HG02981 (cell line): ENCODE measurements at regions not wholly inside any gene's neighbourhood (a gene's known extent, or its start where the extent isn't known, plus 50 kb on each side); places are given as distances from the start of the nearest gene placed in this dataset.
"Not testable (repeated sequence)": the region's sequence is repeated elsewhere in the genome, so short reads cannot be mapped to it uniquely, and the experiment has no call there.

Experiments
- ATAC-seq: cut with Tn5 transposase; IDR thresholded peaks from one replicate; pipeline ENCODE4 v1.9.1; 2021; ENCODE audit warnings: mild to moderate bottlenecking, moderate library complexity; ENCODE audit not compliant: unreplicated experiment

DNA sequence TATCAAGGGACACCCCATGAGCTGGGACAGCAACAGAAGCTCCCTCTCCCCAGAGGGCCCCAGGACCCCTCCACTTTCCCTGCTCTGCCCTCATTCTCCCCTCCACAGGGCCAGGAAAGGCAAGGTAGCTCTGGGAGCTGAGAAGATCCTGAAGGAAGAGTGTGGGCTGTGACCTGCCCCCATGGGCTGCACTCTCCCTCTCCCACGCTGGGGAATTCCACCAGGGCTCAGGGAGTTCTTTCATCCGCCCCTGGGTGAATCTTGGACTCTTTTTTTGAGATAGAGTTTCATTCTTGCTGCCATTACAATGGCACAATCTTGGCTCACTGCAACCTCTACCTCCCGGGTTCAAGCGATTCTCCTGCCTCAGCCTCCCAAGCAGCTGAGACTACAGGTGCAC, 73.8 kb downstream of the C9orf50 start:
- ATAC-seq, result no peak

DNA sequence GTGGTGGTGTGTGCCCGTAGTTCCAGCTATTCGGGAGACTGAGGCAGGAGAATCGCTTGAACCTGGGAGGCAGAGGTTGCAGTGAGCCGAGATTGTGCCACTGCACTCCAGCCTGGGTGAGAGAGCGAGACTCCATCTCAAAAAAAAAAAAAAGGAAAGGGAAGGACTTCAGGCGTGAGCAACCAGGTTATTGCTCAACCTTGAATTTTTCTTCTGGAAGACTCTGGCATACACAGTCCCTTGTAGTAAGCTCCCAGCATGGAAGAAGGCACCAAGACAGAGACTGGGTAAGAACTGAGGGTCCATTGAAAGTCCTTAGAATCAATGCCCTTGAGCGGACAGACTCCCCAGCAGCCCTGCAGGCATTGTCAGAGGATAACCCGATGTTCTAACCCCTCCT, 75.0 kb downstream of the C9orf50 start:
- not testable (repeated sequence) for ATAC-seq

DNA sequence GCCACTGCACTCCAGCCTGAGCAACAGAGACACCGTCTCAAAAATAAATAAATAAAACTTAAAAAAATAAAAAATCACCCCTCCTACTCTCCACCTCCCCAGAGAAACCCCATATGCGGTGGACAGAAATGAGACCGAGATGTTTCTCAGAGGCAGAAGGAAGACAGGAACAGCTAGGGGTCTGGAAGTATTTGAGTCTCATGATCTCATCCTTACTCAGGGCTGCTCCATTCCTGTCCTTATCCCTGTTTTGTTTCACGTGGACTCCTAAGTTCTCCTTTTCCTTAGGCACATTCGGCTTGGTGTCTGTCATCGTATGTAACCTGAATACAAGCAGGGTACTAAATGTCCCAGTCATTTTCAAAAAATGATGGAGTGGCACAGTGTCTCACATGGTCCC, 76.1 kb downstream of the C9orf50 start:
- ATAC-seq, result no peak

DNA sequence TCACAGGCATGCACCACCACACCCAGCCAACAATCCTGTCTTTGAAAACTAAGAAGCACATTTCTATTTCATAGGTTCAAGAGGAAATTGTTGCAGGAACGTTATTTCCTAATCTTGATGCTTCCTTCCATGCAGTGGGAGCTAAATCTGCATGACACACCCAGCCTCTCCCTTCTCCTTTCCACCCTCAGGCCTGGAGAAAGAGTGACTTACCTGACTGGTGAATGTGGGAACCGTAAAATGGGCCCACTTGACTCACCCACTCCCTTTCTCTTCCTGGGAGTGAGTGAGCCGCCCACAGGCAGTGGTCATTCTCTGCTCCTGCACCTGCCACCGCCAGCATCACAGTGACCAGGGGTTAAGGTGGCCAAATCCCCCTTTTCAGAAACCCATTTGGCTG, 78.2 kb downstream of the C9orf50 start:
- no peak for ATAC-seq

DNA sequence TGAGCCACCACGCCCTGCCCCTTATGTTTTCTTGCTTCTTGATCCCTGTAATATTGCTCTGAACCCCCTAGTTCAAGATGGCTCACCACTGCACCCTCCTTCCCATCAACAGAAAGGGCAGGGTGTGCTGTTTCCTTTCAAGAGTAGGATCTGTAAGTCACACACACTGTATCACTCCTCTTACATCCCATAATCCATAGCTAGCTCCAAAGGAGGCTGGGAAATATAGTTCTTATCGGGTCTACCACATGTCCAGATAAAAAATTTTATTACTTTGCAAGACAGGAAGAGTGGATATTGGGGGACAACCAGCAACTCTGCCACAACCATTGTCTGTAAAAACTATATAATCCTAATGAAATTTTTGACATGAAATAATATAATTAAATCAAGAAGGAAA, 79.6 kb downstream of the C9orf50 start:
- no peak for ATAC-seq

DNA sequence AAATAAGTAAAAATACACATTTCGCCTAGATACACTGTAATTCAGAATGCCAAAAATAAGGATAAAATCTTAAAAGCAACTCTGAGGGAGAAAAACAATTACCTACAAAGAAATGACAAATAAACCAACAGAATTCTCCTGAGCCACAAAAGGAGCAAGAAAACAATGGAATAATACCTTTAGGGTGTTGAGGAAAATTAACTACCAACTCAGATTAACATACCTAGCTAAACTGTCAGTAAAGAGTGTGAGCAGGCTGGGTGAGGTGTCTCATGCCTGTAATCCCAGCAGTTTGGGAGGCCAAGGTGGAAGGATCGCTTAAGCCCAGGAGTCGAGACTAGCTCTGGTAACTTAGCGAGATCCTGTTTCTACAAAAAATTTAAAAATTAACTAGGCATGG, 81.5 kb downstream of the C9orf50 start:
- no peak for ATAC-seq

DNA sequence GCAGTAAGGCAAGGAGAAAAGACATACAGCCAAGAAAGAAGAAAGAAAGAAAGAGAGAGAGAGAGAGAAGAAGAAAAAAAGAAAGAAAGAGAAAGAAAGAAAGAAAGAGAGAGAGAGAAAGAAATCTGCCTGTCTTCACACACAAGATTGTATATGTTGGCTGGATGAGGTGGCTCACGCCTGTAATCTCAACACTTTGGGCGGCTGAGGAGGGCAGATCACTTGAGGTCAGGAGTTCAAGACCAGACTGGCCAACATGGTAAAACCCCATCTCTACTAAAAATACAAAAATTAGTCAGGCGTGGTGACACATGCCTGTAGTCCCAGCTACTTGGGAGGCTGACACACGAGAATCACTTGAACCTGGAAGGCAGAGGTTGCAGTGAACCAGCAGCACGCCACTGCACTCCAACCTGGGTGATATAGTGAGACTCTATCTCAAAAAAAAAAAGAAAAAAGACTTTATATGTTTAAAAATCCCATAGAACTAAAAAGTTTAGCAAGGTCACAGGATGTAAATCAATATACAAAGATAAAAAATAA, 89.0 kb downstream of the C9orf50 start:
- not testable (repeated sequence) for ATAC-seq

DNA sequence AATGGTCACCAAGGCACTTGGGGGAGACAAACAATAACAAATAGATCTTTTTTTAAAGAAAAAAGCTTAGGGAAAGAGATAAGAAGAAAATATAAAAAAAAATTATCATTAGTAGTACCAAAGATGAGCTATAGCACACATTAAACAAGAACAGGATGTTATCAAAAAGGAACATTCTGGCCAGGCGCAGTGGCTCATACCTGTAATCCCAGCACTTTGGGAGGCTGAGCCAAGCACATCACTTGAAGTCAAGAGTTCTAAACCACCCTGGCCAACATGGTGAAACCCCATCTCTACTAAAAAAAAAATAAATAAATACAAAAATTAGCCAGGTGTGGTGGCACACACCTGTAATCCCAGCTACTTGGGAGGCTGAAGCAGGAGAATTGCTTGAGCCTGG, 92.9 kb downstream of the C9orf50 start:
- ATAC-seq, result not testable (repeated sequence)

DNA sequence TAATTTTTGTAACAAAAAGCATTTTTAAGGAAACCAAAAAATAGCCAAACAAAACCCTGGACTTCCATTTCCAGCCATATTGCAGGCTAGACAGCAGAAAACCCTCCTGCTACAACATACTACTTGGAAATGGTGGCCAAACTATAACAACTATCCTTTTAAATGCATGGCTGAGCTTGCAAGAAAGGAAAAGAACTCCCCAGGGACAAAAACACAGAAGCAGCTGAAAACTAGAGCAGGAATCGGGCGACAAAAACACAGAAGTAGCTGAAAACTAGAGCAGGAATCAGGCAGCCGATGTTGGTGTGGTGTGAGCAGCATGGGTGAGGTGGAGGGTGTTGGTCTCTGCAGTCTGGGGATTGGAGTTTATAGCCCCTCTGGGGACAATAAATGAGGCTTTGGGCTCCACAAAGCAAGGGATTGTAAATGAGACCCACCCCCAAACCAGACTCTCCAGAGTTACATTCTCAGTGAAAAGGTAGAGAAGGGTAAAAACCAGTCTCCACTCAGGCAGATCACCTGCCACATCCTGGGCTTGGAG, 95.2 kb downstream of the C9orf50 start:
- ATAC-seq, result no peak

DNA sequence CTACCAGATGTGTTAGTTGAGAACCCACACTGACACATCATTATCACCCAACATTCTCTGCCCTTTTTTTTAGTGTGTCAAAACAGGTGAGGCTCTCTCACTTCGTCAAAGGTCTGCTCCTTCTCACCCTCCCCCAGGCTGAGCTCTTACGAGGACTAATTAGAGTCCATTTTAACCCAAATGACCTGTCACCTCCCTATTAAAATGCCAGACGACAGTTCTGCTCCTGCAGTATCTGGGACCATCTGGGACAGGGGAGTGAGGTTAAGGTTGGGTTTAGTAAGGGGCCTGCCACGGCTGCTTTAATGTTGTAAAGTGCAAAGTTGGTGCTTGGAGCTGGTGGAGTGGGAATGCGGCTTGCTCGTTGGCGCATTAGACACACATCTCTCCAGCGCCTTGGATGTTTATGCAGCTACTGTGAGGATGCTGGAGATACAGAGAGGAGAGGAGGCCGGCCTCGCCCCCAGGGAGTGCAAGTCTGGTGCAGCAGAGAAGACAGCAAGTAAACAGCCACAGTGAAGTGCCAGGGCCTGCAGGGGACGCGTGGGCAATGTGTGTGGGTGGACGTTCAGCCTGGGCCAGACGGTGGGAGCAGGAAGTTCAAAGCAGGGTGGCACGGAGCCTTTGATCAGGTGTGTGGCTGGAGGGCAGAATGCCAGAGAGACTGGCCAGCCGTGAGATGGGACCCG, 96.2 kb downstream of the C9orf50 start:
- no peak for ATAC-seq

DNA sequence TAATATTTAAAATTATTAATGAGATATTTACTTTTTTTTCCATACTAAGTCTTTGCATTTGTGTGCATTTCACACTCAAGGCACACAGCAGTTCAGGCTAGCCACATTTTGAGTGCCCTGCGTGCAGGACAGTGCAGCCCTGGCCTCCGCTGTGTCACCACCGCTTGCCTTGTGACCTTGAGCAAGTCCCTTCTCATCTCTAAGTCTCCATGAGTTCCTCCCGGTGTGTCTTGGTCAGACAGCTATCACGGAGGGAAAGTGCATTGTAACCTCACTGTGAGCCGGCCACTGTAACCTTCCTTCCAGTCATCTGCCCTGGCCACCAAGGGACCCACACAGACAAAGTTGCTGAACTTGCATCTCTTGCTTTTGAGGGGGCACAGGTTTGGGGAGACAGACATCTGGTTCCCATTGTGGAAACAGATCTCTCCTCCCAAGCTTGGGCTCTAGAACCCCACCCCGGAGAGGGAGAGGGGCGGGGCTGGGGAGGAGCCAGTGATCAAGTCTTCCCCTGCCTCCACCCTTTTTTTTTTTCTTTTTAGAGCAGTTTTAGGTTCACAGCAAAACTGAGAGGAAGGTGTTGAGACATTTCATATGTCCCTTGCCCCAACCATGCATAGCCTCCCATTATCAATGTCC, 96.8 kb downstream of the C9orf50 start:
- no peak for ATAC-seq

DNA sequence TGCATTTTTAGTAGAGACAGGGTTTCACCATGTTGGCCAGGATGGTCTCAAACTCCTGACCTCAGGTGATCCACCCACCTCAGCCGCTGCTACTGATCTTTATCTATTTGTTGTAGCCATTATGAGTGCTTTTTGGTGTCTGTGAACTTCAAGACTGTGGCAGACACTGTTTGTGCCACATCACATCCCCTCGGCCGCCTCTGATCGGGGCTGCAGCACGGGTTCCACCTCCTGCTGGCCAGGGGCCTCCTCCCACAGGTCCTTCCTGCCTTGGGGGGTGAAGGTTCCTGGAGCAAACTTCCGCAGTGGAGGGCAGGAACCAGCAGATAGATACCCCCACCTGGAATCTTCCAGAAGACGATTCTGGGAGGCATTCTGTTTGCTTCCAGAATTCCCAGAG, 98.5 kb downstream of the C9orf50 start:
- no peak for ATAC-seq

DNA sequence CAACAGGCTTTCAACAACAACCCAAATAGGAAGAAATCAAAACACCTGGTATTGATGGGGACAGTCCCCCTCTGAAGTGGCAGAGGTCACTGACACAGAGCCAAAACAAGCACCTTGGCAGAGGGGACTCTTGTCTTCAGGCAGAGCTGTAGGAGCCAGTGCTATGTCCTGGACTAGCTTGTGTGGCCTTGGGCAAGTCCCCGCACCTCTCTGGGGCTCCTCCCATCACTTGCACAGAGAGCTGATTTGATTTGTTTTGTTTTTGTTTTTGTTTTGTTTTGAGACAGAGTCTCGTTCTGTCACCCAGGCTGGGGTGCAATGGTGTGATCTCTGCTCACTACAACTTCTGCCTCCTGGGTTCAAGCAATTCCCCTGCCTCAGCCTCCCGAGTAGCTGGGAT, 100.8 kb downstream of the C9orf50 start:
- no peak for ATAC-seq

DNA sequence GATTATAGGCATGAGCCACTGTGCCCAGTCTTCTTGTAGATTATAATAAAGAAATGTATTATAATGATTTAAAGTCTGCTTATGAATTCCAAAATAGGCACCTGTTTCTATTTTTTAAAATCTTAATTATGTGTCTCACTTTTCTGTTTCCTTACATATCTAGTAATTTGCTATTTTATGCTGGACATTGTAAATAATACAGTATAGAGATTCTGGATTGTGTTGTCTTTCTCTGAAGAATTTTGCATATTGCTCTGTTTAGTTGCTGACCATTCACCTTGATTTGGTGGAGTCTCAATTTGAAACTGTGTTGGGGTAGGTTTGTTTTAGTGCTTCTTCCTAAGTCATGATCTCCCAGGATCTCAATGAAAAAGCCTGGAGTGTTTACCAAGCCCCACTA, 102.8 kb downstream of the C9orf50 start:
- no peak for ATAC-seq

DNA sequence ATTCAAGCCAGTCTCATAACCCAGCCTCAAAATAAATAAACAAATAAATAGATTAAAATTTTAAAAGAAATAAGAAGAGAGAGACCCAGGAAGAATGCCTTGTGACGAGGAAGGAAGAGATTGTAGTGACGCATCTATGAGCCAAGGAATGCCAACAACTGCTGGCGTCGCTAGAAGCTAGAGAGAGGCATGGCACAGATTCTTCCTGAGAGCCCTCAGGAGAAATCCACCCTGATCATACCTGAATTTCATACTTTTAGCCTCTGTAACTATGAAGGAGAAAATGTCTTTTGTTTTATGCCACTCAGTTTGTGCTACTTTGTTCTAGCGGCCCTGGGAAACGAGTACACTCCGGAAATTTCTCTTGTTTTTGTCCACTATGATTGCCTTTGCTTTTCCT, 103.9 kb downstream of the C9orf50 start:
- no peak for ATAC-seq

DNA sequence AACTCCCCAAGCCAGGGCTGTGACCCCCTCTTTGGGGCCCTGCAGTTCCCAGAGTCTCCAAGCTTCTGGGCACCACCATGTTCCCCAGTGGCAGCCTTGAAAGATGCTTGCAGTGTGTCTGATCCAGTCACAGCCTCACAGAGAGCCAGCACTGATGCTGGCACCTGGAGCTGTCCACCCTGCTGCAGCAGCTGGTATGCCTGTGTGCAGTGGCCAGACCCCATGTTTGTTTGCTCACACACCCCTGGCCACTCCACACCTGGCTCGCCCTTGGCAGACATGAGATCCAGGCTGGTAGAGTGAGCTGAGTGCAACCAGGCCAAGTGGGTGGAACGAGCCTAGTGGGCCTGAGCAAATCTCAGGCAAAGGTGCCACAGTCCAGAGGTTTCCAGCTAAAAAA, 106.0 kb downstream of the C9orf50 start:
- ATAC-seq, result no peak

DNA sequence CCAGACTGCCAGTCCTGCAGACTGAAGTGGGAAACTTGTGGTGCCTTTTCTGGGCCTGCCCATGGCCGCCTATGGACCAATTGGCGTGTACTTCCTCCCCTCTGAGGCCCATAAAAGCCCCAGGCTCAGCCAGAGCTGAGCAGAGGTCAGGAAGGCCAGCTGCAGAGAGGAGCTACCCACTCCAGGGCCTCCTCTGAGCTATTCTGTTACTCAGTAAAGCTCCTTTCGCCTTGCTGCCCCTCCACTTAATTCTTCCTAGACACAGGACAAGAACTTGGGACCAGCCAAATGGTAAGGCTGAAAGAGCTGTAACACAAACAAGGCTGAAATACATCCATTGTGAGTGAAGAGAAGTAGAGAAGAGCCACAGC, 106.4 kb downstream of the C9orf50 start:
- no peak for ATAC-seq

DNA sequence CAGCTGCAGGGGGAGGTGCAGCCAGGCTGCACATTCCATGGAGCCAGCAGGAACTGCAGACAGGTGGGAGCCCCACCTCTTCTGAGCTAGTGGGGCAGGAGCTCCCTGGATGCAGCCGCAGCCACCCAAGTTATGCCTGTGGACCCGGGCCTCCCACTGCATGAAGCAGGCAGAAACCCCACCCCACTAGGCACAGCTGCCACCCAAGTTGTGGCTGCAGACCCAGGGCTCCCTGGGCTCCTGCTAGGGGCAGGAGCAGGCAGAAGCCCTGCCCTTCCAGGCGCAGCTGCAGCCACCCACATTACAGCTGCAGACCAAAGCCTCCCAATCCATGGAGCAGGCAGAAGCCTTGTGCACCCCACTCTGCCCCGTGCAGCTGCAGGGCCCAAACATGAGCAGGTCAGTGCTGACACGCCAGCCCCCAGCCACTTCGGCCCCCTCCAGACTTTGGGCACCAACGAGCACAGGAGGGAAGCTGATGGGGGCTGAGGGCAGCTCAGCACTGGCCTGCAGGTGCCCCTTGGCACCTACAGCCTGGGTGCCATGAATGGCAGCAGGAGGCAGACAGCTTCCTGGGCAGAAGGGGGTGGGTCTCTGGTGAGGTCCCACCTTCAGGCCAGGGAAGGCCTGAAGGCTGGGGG, 106.9 kb downstream of the C9orf50 start:
- no peak for ATAC-seq

DNA sequence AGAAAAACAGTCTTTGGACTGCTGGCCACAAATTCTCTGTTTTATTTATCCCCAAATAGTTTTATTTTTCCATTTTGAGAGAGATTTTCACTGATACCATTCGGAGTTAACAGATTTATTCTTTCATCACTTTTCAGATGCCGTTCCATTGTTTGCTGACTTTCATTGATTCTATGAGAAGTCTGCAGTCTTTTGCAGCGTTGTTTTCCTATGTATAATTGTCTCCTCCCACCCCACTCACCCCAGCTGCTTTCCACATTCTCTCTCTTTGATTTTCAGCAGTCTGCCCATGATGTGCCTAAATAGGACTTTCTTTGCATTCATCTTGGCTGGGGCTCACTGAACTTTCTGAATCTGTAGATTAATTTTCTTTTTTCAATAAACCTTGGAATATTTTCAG, 107.6 kb downstream of the C9orf50 start:
- ATAC-seq, result no peak

DNA sequence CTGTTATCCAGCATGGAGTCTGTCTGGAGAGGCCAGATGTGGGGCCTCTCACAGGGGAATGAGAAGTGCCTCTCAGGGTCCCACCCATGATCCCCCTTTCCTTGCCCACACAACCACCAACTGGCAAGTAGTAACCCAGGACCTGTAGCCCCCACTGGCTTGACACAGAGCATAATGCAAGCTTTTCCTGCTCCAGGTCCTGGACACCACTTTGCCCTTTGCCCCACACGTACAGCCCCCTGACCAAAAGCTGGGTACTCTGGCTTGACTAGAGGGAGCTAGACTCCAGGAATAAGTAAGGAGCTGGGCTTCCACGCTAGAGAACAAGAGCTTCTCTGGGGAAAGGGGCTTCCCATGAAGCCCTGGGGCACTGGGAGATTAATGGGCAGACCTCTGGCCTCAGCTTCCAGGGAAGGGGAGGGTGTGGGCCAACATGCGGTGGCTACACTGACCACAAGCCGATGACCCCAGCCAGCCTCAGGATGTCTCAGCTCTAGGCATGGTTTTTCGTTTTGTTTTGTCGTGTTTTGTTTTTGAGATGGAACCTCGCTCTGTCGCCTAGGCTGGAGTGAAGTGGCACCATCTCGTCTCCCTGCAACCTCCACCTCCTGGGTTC, 109.5 kb downstream of the C9orf50 start:
- no peak for ATAC-seq

DNA sequence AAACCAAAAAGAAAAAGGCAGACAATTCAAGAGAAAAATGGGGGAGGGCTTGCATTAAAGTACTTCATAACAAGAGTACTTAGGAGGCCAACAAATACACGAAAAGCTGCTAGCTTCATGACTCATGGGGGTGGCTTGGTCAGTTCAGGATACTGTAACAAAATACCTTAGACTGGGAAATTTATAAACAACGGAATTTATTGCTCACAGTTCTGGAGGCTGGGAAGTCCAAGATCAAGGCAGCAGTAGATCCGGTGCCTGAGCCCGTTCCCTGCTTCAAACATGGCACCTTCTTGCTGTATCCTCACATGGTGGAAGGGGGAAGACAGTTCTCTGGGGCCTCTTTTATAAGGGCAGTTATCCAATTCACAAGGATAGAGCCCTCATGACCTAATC, 111.4 kb downstream of the C9orf50 start:
- no peak for ATAC-seq

DNA sequence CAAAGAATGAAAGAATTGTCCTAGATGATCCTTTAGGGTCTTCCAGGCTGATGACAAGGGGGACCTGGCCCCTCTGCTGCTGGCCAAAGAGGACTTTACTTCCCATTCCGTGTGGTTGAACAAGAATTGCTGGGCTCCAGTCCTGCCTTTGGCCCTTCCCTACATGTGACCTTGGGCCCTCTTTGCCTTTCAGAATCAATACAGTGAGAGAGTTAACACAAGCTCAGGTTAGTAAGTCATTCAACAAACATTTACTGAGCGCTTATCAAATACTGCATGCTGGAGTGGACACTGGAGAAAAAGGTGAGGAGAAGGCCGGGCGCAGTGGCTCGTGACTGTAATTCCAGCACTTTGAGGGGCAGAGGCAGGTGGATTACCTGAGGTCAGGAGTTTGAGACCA, 113.1 kb downstream of the C9orf50 start:
- ATAC-seq, result no peak
